Stimulated activated CD8-positive, alpha-beta memory T cell treated with anti-CD3 and anti-CD28 coated beads, Interleukin-15, amount 100 ng/mL, for 48 hours (primary cell): ENCODE measurements at regions not wholly inside any gene's neighbourhood (a gene's known extent, or its start where the extent isn't known, plus 50 kb on each side); places are given as distances from the start of the nearest gene placed in this dataset.
"Not testable (repeated sequence)": the region's sequence is repeated elsewhere in the genome, so short reads cannot be mapped to it uniquely, and the experiment has no call there.

Experiments
- DNase-seq, 2 donors: peaks; one replicate each; pipeline ENCODE4 v3.0.0-alpha.2; 2020; ENCODE audit warnings: low read depth in 2 of 2

- no peak for DNase-seq
These were observed 415.9 kb upstream of the TMPRSS15 start for GRCh38 chr21:18819507-18819906.

- DNase-seq, result no peak
These were observed 423.0 kb upstream of the TMPRSS15 start for GRCh38 chr21:18826562-18826961.

DNA sequence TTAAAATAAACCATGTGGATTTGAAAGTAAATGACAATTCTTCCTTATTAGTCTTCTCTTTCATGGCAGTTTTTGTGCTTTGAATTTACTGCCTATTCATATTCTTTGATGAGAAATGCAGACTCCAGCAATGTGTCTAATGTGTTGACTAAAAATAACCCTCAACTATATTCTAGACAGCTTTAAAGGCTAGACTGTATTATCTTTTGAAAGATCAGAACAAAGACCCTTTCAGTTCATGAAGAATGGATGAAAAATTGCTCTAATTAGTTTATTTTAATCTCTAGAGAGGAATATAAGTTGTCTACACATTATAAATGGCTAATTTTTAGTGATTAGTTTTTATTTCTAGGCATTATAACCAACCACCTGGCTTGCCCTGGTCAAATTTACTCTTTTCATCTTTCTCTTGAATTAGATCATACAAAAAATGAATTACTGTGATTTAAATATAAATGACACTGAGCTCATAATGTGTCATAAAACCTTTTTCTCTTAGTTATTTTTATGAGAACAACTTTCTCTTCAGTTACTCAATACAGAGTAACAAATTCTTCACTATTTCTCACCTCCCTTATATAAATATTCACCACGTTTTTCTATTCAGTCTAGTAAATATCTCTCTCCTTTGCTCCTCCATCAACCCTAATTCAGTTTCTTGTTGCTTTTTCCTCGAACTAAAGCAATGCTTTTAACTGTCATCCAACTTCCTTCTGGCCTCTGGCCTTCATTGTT lies 428.5 kb upstream of the TMPRSS15 start:
- DNase-seq, result no peak

GRCh38 chr21:18832950-18833349 lies 429.4 kb upstream of the TMPRSS15 start:
- no peak for DNase-seq

GRCh38 chr21:18834121-18834520 lies 430.5 kb upstream of the TMPRSS15 start:
- DNase-seq, result not testable (repeated sequence)

- DNase-seq, result no peak
These were observed 436.7 kb upstream of the TMPRSS15 start for GRCh38 chr21:18840239-18840638.

DNA sequence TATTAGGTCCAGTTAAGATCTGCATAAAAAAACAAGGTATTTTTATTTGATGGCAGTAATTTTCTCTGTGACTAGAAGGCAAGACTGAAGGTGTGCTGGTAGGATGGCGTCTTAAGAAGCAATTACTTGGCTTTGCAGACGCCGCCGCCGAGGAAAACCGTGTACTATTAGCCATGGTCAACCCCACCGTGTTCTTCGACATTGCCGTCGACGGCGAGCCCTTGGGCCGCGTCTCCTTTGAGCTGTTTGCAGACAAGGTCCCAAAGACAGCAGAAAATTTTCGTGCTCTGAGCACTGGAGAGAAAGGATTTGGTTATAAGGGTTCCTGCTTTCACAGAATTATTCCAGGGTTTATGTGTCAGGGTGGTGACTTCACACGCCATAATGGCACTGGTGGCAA lies 454.0 kb upstream of the TMPRSS15 start:
- not testable (repeated sequence) for DNase-seq

GRCh38 chr21:18869104-18869503 lies 465.5 kb upstream of the TMPRSS15 start:
- no peak for DNase-seq

DNA sequence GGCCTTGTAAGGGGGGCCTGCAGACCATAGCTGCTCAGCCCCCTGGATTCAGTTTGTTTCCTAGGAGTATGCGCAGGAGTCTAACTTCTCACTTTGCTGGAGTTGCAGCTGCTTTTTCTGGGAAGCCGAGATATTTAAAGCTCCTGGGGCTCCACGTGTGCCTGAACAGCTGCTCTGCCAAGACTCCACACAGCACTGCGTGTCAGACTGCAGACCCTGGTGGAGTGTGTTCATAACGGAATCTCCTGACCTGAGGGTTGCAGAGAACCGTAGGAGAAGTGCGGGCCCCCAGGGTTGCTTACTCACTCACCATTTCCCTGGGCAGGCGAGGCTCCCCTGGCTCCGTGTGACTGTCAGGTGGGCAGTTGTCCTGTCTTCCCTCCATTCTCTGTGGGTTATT lies 474.3 kb upstream of the TMPRSS15 start:
- no peak for DNase-seq

- DNase-seq, result no peak
These were observed 484.5 kb upstream of the TMPRSS15 start for GRCh38 chr21:18887922-18888602.

DNA sequence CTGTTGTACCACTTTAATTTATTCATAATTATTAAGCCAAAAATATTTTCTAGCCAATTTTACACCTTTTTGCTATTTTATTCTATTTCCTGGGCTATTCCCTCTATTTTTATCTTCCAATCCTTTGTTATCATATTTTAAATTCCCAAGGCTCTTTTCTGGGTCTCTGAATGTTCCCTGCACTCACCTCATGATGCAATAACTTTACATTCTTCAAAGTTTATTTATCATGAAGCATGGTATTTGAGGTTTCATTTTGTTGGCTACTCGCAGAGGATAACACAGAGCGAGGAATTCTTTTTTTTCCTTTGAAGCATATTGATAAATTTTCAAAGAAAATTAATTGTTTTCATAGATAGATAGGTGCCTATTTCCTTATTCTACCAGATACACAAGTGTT lies 489.8 kb upstream of the TMPRSS15 start:
- DNase-seq, result no peak

- no peak for DNase-seq
These were observed 490.8 kb upstream of the TMPRSS15 start for GRCh38 chr21:18894387-18894786.

- no peak for DNase-seq
These were observed 495.7 kb upstream of the TMPRSS15 start for GRCh38 chr21:18899261-18899660.

DNA sequence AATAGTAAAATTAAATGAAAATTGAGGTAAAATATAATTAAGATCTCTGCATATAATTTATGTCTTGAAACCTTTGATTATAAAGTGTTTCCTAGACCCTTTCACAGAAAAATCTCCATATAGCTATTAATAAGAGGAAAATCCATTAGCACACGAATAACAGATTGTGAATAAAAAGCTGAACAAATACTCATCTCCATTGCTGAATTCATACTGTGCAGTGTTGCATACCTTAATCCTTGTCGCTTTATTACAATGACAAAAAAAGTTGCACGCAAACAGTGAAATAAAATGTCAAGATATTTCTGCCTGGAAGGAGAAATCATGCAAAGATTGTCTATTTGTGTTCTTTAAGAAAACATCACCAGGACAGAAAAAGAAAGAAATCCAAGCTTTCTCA lies 499.1 kb upstream of the TMPRSS15 start:
- DNase-seq, result no peak

DNA sequence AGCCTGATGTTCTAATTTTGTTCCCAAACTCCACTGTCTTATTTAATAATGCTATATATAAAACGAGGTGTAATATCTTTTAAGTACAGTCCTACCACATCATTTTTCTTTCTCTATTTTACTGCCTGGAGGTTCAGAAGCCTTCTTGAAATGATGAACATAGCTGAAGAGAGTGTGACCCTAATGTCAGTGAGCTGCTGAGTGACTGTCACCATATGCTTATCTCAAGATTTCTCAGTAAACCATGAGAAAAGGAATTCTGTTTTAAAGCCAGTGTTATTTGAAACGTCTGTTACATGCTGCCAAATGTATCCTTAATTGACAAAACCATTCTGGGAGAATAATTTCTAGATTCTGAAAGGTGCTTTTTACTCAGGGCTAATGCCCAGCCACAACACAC lies 503.5 kb upstream of the TMPRSS15 start:
- no peak for DNase-seq

DNA sequence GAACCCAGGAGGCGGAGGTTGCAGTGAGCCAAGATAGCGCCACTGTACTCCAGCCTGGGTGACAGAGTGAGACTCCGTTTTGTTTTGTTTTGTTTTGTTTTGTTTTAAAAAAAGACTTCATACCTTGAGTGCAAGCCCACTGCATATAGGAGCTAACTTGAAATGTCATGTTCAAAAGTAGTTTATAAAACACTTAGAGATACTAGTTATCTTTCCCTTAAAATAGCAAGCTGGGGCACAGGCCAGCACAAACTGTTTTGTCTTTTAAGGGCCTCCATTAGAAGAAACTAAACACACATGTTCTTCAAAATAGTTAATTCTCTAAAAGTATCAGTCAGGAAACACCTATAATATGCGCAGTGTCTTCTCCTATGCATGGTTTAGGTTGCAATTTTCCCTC lies 505.1 kb upstream of the TMPRSS15 start:
- DNase-seq, result no peak

GRCh38 chr21:18913914-18914313 lies 510.3 kb upstream of the TMPRSS15 start:
- no peak for DNase-seq

DNA sequence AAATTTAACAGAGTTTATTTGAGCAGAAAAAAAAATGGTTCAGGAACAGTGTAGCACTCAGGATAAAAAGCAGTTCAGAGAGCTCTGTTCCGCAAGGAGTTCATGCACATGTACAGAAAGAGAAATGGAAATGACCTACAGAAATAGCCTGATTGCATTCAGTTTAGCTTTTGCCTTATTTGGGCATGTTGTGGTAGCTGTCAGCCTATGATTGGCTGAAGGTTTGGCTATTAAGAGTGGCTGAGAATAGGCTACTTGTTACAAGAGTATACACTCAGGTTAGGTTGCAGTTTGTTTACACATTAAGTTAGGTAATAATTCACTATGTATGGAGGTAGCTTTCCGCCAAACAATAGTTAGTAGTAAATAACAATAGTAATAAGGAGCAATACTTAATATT lies 511.0 kb upstream of the TMPRSS15 start:
- DNase-seq, result no peak

GRCh38 chr21:18917622-18918021 lies 514.0 kb upstream of the TMPRSS15 start:
- DNase-seq, result no peak

GRCh38 chr21:18931237-18931636 lies 527.7 kb upstream of the TMPRSS15 start:
- DNase-seq, result no peak

DNA sequence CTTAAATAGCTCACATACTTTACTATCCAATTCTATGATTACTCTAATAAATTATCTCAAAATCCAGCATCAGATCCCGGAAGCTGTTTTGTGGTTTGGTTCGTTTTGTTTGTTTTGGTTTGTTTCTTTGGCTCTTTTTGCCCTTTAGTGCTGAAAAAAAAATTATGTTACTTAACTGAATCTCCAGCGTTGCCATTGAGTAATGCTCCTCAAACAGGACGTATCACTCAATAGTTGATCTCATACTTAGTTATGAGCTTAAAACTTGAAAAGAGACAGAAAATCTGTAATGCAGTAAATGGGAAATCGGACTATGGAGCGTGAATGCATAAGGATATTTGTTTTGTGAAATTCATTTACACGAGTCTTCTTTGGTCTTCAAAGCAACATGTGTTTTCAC lies 533.8 kb upstream of the TMPRSS15 start:
- DNase-seq, result no peak

DNA sequence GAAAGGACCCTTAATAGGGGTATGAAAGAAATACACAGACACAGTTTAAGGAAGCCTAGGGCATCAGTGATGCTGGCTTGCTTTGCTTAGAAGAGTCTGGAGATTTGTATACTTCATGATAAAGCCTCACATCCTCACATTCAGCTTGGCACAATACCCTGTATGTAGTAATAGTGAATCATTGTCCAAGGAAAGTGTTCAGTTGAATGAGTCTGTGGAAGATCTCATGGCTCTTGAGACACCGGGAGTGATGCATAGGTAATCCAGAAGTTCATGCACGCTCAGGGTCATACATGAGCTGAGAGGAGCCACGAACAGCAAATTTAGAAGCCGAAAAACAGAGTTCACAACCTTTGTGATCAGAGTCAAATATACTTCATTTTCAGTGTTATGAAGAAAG lies 537.2 kb upstream of the TMPRSS15 start:
- DNase-seq, result no peak

- no peak for DNase-seq
These were observed 546.6 kb upstream of the TMPRSS15 start for GRCh38 chr21:18950045-18950740.
